Tibial nerve (tissue), 4 donors: ENCODE measurements at regions not wholly inside any gene's neighbourhood (a gene's known extent, or its start where the extent isn't known, plus 50 kb on each side); places are given as distances from the start of the nearest gene placed in this dataset.

ENCODE experiments used
- EP300 ChIP-seq, 2 donors: sonication (generic); formaldehyde crosslinking; IDR thresholded peaks; one replicate each; pipeline ENCODE4 v1.6.1; 2017; ENCODE audit warnings: antibody characterized with exemption in 2 of 2, mild to moderate bottlenecking in 1 of 2
- TF ChIP-seq, protein P1 (sequence below), 5 experiments: fragments of 200-600 bp in 3 of 5; fragments of 450-650 bp in 2 of 5; sonication (generic) in 3 of 5; IDR thresholded peaks; one replicate each; pipeline ENCODE4 v1.5.1; 2016 to 2019; ENCODE audit warnings: antibody characterized with exemption in 5 of 5, mild to moderate bottlenecking in 3 of 5, moderate library complexity in 2 of 5

DNA sequence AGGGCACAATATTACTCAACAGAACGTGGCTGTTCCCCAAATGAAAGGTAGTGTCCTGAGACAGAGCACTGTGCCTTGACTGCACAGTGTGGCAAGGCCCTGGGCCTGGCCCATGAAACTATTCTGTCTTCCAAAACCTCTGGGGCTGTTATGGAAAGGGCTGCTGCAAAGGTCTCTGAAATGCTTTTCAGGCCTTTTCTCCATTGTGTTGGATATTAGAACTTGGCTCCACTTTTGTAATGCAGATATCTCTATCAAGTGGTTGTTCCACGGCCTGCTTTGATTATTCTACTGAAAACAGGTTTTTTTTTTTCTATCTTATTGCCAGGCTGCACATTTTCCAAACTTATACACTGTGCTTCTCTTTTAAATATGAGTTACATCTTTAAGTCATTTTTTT, 777.5 kb upstream of the TYRP1 start:
- TF ChIP-seq, protein P1, sequence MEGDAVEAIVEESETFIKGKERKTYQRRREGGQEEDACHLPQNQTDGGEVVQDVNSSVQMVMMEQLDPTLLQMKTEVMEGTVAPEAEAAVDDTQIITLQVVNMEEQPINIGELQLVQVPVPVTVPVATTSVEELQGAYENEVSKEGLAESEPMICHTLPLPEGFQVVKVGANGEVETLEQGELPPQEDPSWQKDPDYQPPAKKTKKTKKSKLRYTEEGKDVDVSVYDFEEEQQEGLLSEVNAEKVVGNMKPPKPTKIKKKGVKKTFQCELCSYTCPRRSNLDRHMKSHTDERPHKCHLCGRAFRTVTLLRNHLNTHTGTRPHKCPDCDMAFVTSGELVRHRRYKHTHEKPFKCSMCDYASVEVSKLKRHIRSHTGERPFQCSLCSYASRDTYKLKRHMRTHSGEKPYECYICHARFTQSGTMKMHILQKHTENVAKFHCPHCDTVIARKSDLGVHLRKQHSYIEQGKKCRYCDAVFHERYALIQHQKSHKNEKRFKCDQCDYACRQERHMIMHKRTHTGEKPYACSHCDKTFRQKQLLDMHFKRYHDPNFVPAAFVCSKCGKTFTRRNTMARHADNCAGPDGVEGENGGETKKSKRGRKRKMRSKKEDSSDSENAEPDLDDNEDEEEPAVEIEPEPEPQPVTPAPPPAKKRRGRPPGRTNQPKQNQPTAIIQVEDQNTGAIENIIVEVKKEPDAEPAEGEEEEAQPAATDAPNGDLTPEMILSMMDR (IDR thresholded peaks at IDR 0.05) = no peak
- TF ChIP-seq EP300 (IDR thresholded peaks at IDR 0.05) = no peak
